Right hindlimb (tissue), 1 donor: ENCODE measurements at regions not wholly inside any gene's neighbourhood (a gene's known extent, or its start where the extent isn't known, plus 50 kb on each side); places are given as distances from the start of the nearest gene placed in this dataset.
"Not testable (repeated sequence)": the region's sequence is repeated elsewhere in the genome, so short reads cannot be mapped to it uniquely, and the experiment has no call there.

Source experiments
- DNase-seq: peaks from one replicate; pipeline ENCODE4 v3.0.0-alpha.2; 2018

GRCh38 chr2:212858496-212858895 lies 292.9 kb downstream of the IKZF2 start:
- DNase-seq: no peak

- DNase-seq: no peak
Measured at GRCh38 chr2:212854771-212855170, 296.6 kb downstream of the IKZF2 start.

- DNase-seq: no peak
Measured at GRCh38 chr2:212854116-212854515, 297.3 kb downstream of the IKZF2 start.

- DNase-seq: no peak
Measured at GRCh38 chr2:212845941-212846340, 305.5 kb downstream of the IKZF2 start.

- DNase-seq: no peak
Measured at GRCh38 chr2:212843409-212844199, 305.0 kb upstream of the ERBB4 start.

- DNase-seq: no peak
Measured at GRCh38 chr2:212842544-212843185, 304.1 kb upstream of the ERBB4 start.

- no peak for DNase-seq
Measured at GRCh38 chr2:212841460-212841859, 302.9 kb upstream of the ERBB4 start.

GRCh38 chr2:212832211-212833195 lies 293.9 kb upstream of the ERBB4 start:
- no peak for DNase-seq

GRCh38 chr2:212831671-212832199 lies 293.1 kb upstream of the ERBB4 start:
- DNase-seq: no peak

GRCh38 chr2:212816267-212816666 lies 277.7 kb upstream of the ERBB4 start:
- no peak for DNase-seq

GRCh38 chr2:212815453-212815852 lies 276.9 kb upstream of the ERBB4 start:
- DNase-seq: no peak

GRCh38 chr2:212814941-212815340 lies 276.3 kb upstream of the ERBB4 start:
- DNase-seq: no peak

GRCh38 chr2:212811921-212812320 lies 273.3 kb upstream of the ERBB4 start:
- no peak for DNase-seq

- DNase-seq: no peak
Measured at GRCh38 chr2:212811036-212811805, 272.6 kb upstream of the ERBB4 start.

- no peak for DNase-seq
Measured at GRCh38 chr2:212797484-212798205, 259.0 kb upstream of the ERBB4 start.

- DNase-seq: no peak
Measured at GRCh38 chr2:212794471-212794870, 255.9 kb upstream of the ERBB4 start.

GRCh38 chr2:212791569-212791968 lies 253.0 kb upstream of the ERBB4 start:
- no peak for DNase-seq

- DNase-seq: not testable (repeated sequence)
Measured at GRCh38 chr2:212786088-212786487, 247.5 kb upstream of the ERBB4 start.

GRCh38 chr2:212777020-212777491 lies 238.5 kb upstream of the ERBB4 start:
- DNase-seq: no peak

- no peak for DNase-seq
Measured at GRCh38 chr2:212773808-212774339, 235.3 kb upstream of the ERBB4 start.

GRCh38 chr2:212770240-212770639 lies 231.6 kb upstream of the ERBB4 start:
- DNase-seq: no peak
